SH-SY5Y (cell line): ENCODE measurements at regions not wholly inside any gene's neighbourhood (a gene's known extent, or its start where the extent isn't known, plus 50 kb on each side); places are given as distances from the start of the nearest gene placed in this dataset.

ENCODE experiments used
- GATA2 ChIP-seq: IDR thresholded peaks from 2 replicates; pipeline ENCODE4 v1.6.1; 2011; ENCODE audit warnings: mild to moderate bottlenecking, low read depth, low read length
- GATA3 ChIP-seq: IDR thresholded peaks from 2 replicates; pipeline ENCODE4 v1.6.1; 2011; ENCODE audit warnings: low read depth, mild to moderate bottlenecking, low read length, moderate library complexity

DNA sequence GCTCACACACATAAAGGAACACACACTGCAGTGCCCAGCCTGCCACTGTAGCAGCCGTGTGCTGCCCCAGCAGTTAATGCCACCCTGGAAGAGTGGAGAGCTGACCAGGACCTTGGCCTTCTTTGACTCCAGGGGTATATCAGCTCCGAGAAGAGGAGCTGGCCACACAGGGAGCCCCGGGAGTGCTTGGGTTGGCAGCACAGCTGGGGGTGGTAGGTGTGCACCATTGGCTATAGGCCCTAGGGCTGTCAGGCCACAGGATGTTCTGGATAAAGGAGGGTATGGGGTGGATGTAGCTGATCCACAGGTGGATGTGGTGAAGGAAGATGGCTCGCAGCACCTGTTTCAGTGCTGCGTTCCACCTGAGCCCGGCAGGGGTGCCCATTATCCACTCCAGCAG is 640.5 kb downstream of the PLPP3 start:
- TF ChIP-seq GATA3 (no peak), GATA2 (no peak)
